ENCODE measurements at regions not wholly inside any gene's neighbourhood (a gene's known extent, or its start where the extent isn't known, plus 50 kb on each side); places are given as distances from the start of the nearest gene placed in this dataset.

- no peaks in the 10 kb centered on the region for H3K4me1 ChIP-seq (ENCODE audit: control insufficient read depth in 2 of 2, insufficient read depth in 2 of 2, low read length in 2 of 2)
- DNase-seq (no peak), ATAC-seq (ENCODE audit: low read depth) (no peak)
- no peak overlapping the region for H3K4me3 Mint-ChIP-seq
- TF ChIP-seq EZH2 (IDR thresholded peaks at IDR 0.05; ENCODE audit: borderline replicate concordance, insufficient read depth, low read depth, low read length, poor library complexity, severe bottlenecking), result no peak
- no peak for TF ChIP-seq CTCF (IDR thresholded peaks at IDR 0.05)
- no peak overlapping the region for H3K4me2 ChIP-seq (replicated peaks; ENCODE audit: low read depth, low read length, poor library complexity, severe bottlenecking)
- H3K4me1 Mint-ChIP-seq, result no peaks in the 10 kb centered on the region
- no peak overlapping the region for H3K9ac ChIP-seq (ENCODE audit: low read length)
- no peaks in the 10 kb centered on the region for H3K79me2 ChIP-seq (ENCODE audit: control insufficient read depth, insufficient read depth, low read length)
- H2AFZ ChIP-seq (ENCODE audit: insufficient read depth, low read depth, low read length, poor library complexity, severe bottlenecking), result no peak overlapping the region
- no peak overlapping the region for H3K4me3 ChIP-seq (ENCODE audit: control extremely low read depth in 1 of 5, extremely low read depth in 1 of 5, insufficient read depth in 1 of 5, low read depth in 2 of 5, low read length in 4 of 5)
- 77% methylated on average over 7 of the region's 12 CpGs for WGBS (ENCODE audit: insufficient coverage)
- no peaks in the 10 kb centered on the region for H3K36me3 ChIP-seq (replicated peaks in 1 of 2; ENCODE audit: control extremely low read depth in 1 of 2, control insufficient read depth in 1 of 2, extremely low read depth in 1 of 2, insufficient read depth in 2 of 2, low read length in 1 of 2)
- H3K27ac ChIP-seq (ENCODE audit: low read length in 2 of 2), result no peak overlapping the region
- H3K9me3 ChIP-seq (ENCODE audit: control extremely low read depth in 1 of 3, control insufficient read depth in 2 of 3, insufficient read depth in 1 of 3, low read length in 2 of 3), result no peaks in the 10 kb centered on the region
- no peaks in the 10 kb centered on the region for H4K20me1 ChIP-seq (ENCODE audit: control insufficient read depth, insufficient read depth, low read length, poor library complexity, severe bottlenecking)
- intact Hi-C loops (cut with micrococcal nuclease), result no loop called here
- no peaks in the 10 kb centered on the region for H3K27me3 Mint-ChIP-seq
- no peak overlapping the region for H3K27ac Mint-ChIP-seq
- POLR2A ChIA-PET, result interaction anchor here (0.6 kb wide), 1 partner anchor 739 kb away, joined by 5 read pairs; no protein-coding TSS in a partner anchor
- CTCF ChIA-PET, result no interaction called here
- no peaks in the 10 kb centered on the region for H3K27me3 ChIP-seq (replicated peaks in 1 of 4; ENCODE audit: control extremely low read depth in 1 of 4, control insufficient read depth in 3 of 4, insufficient read depth in 4 of 4, low read length in 3 of 4)
- H3K9me3 Mint-ChIP-seq (ENCODE audit: insufficient read depth), result peaks cover 4% of the 10 kb centered on the region
These were observed 248.8 kb downstream of the TENT4A start for GRCh38 chr5:6961837-6962635.

GRCh38 chr5:6976971-6977370 lies 263.7 kb downstream of the TENT4A start:
- WGBS (ENCODE audit: insufficient coverage), result no CpG with 5 or more reads among the region's 2 CpGs
- no peak overlapping the region for H3K4me2 ChIP-seq (replicated peaks; ENCODE audit: low read depth, low read length, poor library complexity, severe bottlenecking)
- H3K9me3 Mint-ChIP-seq (ENCODE audit: insufficient read depth), result peaks cover 5% of the 10 kb centered on the region
- H3K4me3 ChIP-seq (ENCODE audit: control extremely low read depth in 1 of 5, extremely low read depth in 1 of 5, insufficient read depth in 1 of 5, low read depth in 2 of 5, low read length in 4 of 5), result no peak overlapping the region
- no peak overlapping the region for H3K4me3 Mint-ChIP-seq
- H2AFZ ChIP-seq (ENCODE audit: insufficient read depth, low read depth, low read length, poor library complexity, severe bottlenecking), result no peak overlapping the region
- no peak overlapping the region for H3K27ac Mint-ChIP-seq
- H3K27ac ChIP-seq (ENCODE audit: low read length in 2 of 2), result no peak overlapping the region
- ChIA-PET POLR2A (no interaction called here), CTCF (no interaction called here)
- H3K79me2 ChIP-seq (ENCODE audit: control insufficient read depth, insufficient read depth, low read length), result no peaks in the 10 kb centered on the region
- no peaks in the 10 kb centered on the region for H3K4me1 Mint-ChIP-seq
- H4K20me1 ChIP-seq (ENCODE audit: control insufficient read depth, insufficient read depth, low read length, poor library complexity, severe bottlenecking), result no peaks in the 10 kb centered on the region
- TF ChIP-seq CTCF (IDR thresholded peaks at IDR 0.05) (no peak), EZH2 (IDR thresholded peaks at IDR 0.05; ENCODE audit: borderline replicate concordance, insufficient read depth, low read depth, low read length, poor library complexity, severe bottlenecking) (no peak)
- no peaks in the 10 kb centered on the region for H3K4me1 ChIP-seq (ENCODE audit: control insufficient read depth in 2 of 2, insufficient read depth in 2 of 2, low read length in 2 of 2)
- no peaks in the 10 kb centered on the region for H3K27me3 Mint-ChIP-seq
- ATAC-seq (ENCODE audit: low read depth), result no peak
- H3K9me3 ChIP-seq (ENCODE audit: control extremely low read depth in 1 of 3, control insufficient read depth in 2 of 3, insufficient read depth in 1 of 3, low read length in 2 of 3), result peaks cover 0 to 3% (median 0%) of the 10 kb centered on the region in 3 donors
- no peaks in the 10 kb centered on the region for H3K36me3 ChIP-seq (replicated peaks in 1 of 2; ENCODE audit: control extremely low read depth in 1 of 2, control insufficient read depth in 1 of 2, extremely low read depth in 1 of 2, insufficient read depth in 2 of 2, low read length in 1 of 2)
- DNase-seq, result no peak
- H3K9ac ChIP-seq (ENCODE audit: low read length), result no peak overlapping the region
- intact Hi-C loops (cut with micrococcal nuclease), result no loop called here
- H3K27me3 ChIP-seq (replicated peaks in 1 of 4; ENCODE audit: control extremely low read depth in 1 of 4, control insufficient read depth in 3 of 4, insufficient read depth in 4 of 4, low read length in 3 of 4), result no peaks in the 10 kb centered on the region
